ENCODE measurements at regions not wholly inside any gene's neighbourhood (a gene's known extent, or its start where the extent isn't known, plus 50 kb on each side); places are given as distances from the start of the nearest gene placed in this dataset.

DNA sequence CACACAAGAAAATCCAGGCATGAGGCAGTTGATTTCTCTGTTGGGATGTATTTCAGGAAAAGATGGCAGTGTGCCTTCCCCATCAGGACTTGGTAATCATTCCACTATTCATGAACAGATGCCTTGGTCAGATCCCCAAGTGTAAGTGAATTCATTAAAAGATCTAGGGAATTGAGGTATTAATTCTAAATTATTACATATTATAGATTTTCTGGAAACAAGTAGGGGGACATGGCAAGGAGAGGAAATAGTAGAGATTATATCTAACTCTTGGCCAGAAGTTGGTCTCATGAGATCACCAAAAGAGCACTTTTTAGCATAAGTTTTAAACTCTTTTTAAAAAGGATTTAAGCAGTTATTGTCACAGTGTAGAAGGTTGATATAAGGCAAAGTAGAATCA, 74.4 kb upstream of the MDFIC2 start:
- Histone ChIP-seq H3F3A (ENCODE audit: insufficient read depth, low read length) (no peaks in the 10 kb centered on the region), H3K79me2 (ENCODE audit: insufficient read depth, low read length) (no peaks in the 10 kb centered on the region), H3K9me2 (ENCODE audit: low read depth, low read length) (no peaks in the 10 kb centered on the region), H3K4me3 (ENCODE audit: low read depth, low read length, poor library complexity, severe bottlenecking) (no peak overlapping the region), H4K20me1 (ENCODE audit: insufficient read depth, low read length) (no peaks in the 10 kb centered on the region), H3K4me1 (ENCODE audit: insufficient read depth, low read length, severe bottlenecking) (no peaks in the 10 kb centered on the region), H3K27ac (ENCODE audit: low read depth, low read length, poor library complexity, severe bottlenecking) (no peak overlapping the region), H3K4me2 (ENCODE audit: low read length) (no peak overlapping the region), H3K27me3 (ENCODE audit: insufficient read depth, low read length) (no peaks in the 10 kb centered on the region), H2AFZ (ENCODE audit: low read length) (no peak overlapping the region), H3K9ac (ENCODE audit: low read length) (no peak overlapping the region), H3K9me3 (ENCODE audit: low read length) (no peaks in the 10 kb centered on the region), H3K36me3 (ENCODE audit: insufficient read depth, low read length) (no peaks in the 10 kb centered on the region)
- TF ChIP-seq, protein P1, sequence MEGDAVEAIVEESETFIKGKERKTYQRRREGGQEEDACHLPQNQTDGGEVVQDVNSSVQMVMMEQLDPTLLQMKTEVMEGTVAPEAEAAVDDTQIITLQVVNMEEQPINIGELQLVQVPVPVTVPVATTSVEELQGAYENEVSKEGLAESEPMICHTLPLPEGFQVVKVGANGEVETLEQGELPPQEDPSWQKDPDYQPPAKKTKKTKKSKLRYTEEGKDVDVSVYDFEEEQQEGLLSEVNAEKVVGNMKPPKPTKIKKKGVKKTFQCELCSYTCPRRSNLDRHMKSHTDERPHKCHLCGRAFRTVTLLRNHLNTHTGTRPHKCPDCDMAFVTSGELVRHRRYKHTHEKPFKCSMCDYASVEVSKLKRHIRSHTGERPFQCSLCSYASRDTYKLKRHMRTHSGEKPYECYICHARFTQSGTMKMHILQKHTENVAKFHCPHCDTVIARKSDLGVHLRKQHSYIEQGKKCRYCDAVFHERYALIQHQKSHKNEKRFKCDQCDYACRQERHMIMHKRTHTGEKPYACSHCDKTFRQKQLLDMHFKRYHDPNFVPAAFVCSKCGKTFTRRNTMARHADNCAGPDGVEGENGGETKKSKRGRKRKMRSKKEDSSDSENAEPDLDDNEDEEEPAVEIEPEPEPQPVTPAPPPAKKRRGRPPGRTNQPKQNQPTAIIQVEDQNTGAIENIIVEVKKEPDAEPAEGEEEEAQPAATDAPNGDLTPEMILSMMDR (IDR thresholded peaks at IDR 0.05; ENCODE audit: low read length) = no peak
- TF ChIP-seq EZH2 (IDR thresholded peaks at IDR 0.05; ENCODE audit: borderline replicate concordance, low read length) = no peak

DNA sequence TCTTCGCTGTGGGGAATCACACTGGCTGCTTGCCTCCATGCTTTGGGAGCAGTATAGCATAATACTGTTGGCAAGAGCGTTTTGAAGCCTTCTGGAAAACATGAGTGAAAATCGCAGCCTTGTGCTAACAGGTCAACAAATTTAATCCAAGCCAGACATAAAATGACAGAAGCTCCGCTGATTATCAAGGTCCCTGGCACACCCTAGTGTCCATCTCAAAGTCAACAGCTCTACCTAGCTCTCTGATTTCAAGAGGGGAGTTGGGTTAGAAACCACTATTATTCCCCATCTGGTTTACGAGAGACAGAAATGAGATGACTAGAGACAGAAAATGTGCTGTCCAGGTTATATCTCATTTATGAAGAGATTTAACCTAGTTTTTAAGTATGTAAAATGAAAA, 73.6 kb upstream of the MDFIC2 start:
- H3K4me3 ChIP-seq (ENCODE audit: low read depth, low read length, poor library complexity, severe bottlenecking) = no peak overlapping the region

DNA sequence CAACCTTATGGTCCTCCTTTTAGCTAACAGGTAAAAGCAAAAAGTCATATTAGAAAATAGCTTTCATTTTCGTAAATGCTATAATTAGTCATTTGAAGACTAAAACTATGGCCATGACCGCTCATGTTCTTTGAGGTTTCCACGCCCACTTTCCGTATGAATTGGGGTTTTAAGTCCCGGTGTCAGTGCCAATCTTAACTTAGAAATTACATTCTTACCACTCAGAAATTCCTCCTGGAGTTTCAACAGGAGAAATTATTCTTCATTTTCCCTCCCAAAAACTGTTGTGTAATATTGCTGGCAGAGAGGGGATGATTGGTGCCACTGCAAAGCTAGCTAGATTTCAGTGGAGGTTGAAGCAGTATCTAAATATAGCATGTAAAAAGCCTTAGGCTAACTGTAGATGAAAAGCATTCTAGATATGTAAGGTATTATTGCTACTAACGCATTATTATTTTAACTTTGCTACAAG, 71.0 kb upstream of the MDFIC2 start:
- H3K4me1 ChIP-seq (ENCODE audit: insufficient read depth, low read length, severe bottlenecking) = no peaks in the 10 kb centered on the region
- no peaks in the 10 kb centered on the region for H3K36me3 ChIP-seq (ENCODE audit: insufficient read depth, low read length)
- no peak overlapping the region for H3K27ac ChIP-seq (ENCODE audit: low read depth, low read length, poor library complexity, severe bottlenecking)
- H4K20me1 ChIP-seq (ENCODE audit: insufficient read depth, low read length) = no peaks in the 10 kb centered on the region
- H3K4me2 ChIP-seq (ENCODE audit: low read length) = no peak overlapping the region
- H2AFZ ChIP-seq (ENCODE audit: low read length) = no peak overlapping the region
- H3K27me3 ChIP-seq (ENCODE audit: insufficient read depth, low read length) = no peaks in the 10 kb centered on the region
- no peaks in the 10 kb centered on the region for H3K79me2 ChIP-seq (ENCODE audit: insufficient read depth, low read length)
- H3K9me3 ChIP-seq (ENCODE audit: low read length) = no peaks in the 10 kb centered on the region
- TF ChIP-seq EZH2 (IDR thresholded peaks at IDR 0.05; ENCODE audit: borderline replicate concordance, low read length) = no peak
- TF ChIP-seq, protein P1 (IDR thresholded peaks at IDR 0.05; ENCODE audit: low read length) = no peak
- no peak overlapping the region for H3K4me3 ChIP-seq (ENCODE audit: low read depth, low read length, poor library complexity, severe bottlenecking)
- no peaks in the 10 kb centered on the region for H3F3A ChIP-seq (ENCODE audit: insufficient read depth, low read length)
- H3K9ac ChIP-seq (ENCODE audit: low read length) = no peak overlapping the region
- no peaks in the 10 kb centered on the region for H3K9me2 ChIP-seq (ENCODE audit: low read depth, low read length)

More for the DNA sequence above, 73.6 kb upstream of the MDFIC2 start:
- Histone ChIP-seq H3K4me2 (ENCODE audit: low read length) (no peak overlapping the region), H3K9me2 (ENCODE audit: low read depth, low read length) (no peaks in the 10 kb centered on the region), H3K9me3 (ENCODE audit: low read length) (no peaks in the 10 kb centered on the region), H3K4me1 (ENCODE audit: insufficient read depth, low read length, severe bottlenecking) (no peaks in the 10 kb centered on the region), H4K20me1 (ENCODE audit: insufficient read depth, low read length) (no peaks in the 10 kb centered on the region), H3K27ac (ENCODE audit: low read depth, low read length, poor library complexity, severe bottlenecking) (no peak overlapping the region), H3K36me3 (ENCODE audit: insufficient read depth, low read length) (no peaks in the 10 kb centered on the region), H3K9ac (ENCODE audit: low read length) (no peak overlapping the region), H2AFZ (ENCODE audit: low read length) (no peak overlapping the region), H3K27me3 (ENCODE audit: insufficient read depth, low read length) (no peaks in the 10 kb centered on the region), H3F3A (ENCODE audit: insufficient read depth, low read length) (no peaks in the 10 kb centered on the region), H3K79me2 (ENCODE audit: insufficient read depth, low read length) (no peaks in the 10 kb centered on the region)
- TF ChIP-seq, protein P1 (IDR thresholded peaks at IDR 0.05; ENCODE audit: low read length) = no peak
- TF ChIP-seq EZH2 (IDR thresholded peaks at IDR 0.05; ENCODE audit: borderline replicate concordance, low read length) = no peak

Data from OCI-LY1 (cell line).